Motor neuron (in vitro differentiated cells): ENCODE measurements at regions not wholly inside any gene's neighbourhood (a gene's known extent, or its start where the extent isn't known, plus 50 kb on each side); places are given as distances from the start of the nearest gene placed in this dataset.

Source experiments
- ATAC-seq, 8 experiments: fragments of 200-7000 bp; cut with Tn5 transposase; replicated peaks in 6 of 8; 2 replicates each; pipeline ENCODE4 v1.8.0; 2021; ENCODE audit warnings: mild to moderate bottlenecking in 8 of 8, moderate library complexity in 8 of 8
- H3K27ac ChIP-seq, 2 donors: fragments of 250-450 bp; sonication (Bioruptor Pico); 2 replicates each; pipeline ENCODE4 v1.9.0; 2021; ENCODE audit warnings: antibody characterized with exemption in 2 of 2, mild to moderate bottlenecking in 2 of 2, moderate library complexity in 1 of 2
- H3K4me1 ChIP-seq, 2 donors: fragments of 250-450 bp; sonication (Bioruptor Pico); replicated peaks in 1 of 2; 2 replicates each; pipeline ENCODE4 v1.6.1; 2021; ENCODE audit warnings: antibody characterized with exemption in 2 of 2, mild to moderate bottlenecking in 2 of 2, moderate library complexity in 1 of 2
- H3K4me3 ChIP-seq, 5 donors: fragments of 250-450 bp; sonication (Bioruptor Pico); 2 replicates each; pipeline ENCODE4 v1.9.0; 2021; ENCODE audit warnings: antibody characterized with exemption in 5 of 5, mild to moderate bottlenecking in 5 of 5, moderate library complexity in 4 of 5
- WGBS, 10 experiments: fragments of 450-650 bp; shearing (Covaris generic); methylation state at CpG; one replicate each; pipeline ENCODE4 v1.0.0; 2022; 5-methylcytosine and 5-hydroxymethylcytosine counted together
- in situ Hi-C, 9 experiments: fragments of 400-800 bp; cut with MboI; loops; one replicate each; pipeline ENCODE4 v1.15.0; 2021; ENCODE audit warnings: low sequenced_read_pairs in 9 of 9, low pct_unique_long_range_greater_than_20kb in 2 of 9; ENCODE audit not compliant: unreplicated experiment in 9 of 9

DNA sequence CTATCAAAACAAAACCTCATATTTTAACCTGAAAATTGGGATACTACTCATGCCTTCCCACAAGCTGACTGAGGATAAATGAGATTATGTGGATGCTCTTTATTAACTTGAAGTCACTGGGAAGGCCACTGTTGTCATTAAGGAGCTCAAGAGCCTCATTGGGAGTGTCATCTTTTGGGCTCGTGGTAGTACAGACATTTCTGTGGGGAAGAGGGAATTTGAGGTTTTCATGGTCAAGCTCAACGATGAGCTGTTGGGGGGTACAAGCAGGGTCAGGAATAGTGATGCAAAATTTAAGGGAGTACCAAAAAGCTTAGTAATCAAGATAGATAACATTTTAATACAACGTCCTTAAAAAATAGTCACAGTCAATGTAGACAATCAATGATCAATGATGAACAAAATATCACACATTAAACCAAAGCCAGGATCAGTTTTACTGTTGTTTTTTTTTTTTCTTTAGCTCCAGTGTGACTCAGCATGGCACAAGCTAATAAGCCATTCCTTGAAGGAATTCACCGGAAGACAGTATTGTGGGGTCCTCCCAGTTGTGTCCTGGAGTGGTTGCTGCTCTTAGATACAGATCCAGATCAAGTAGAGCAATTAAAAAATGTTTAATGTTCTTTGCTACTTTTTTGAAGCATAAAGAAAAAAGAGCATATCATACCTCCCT is 130.9 kb downstream of the C12orf75 start:
- WGBS, 10 experiments: 51 to 100% (median 77%) methylated on average over 1 to 4 of the region's 4 CpGs; no CpG with 5 or more reads in 2 of the 10 experiments
- peaks cover 0 to 15% of the 10 kb centered on the region in 2 donors for H3K4me1 ChIP-seq
- in situ Hi-C loops: no loop called here
- H3K4me3 ChIP-seq: no peak overlapping the region
- no peak overlapping the region for H3K27ac ChIP-seq
- peak in 2 of 8 experiments; percentile 17 to 26 for ATAC-seq

- WGBS, 10 experiments: 33 to 96% (median 60%) methylated on average over 1 to 5 of the region's 7 CpGs; no CpG with 5 or more reads in 1 of the 10 experiments
- H3K27ac ChIP-seq: no peak overlapping the region
- ATAC-seq: peak in 3 of 8 experiments; percentile 36 to 91 (median 85)
- H3K4me1 ChIP-seq: peaks cover 0 to 15% of the 10 kb centered on the region in 2 donors
- in situ Hi-C loops: no loop called here
- no peak overlapping the region for H3K4me3 ChIP-seq
Measured at GRCh38 chr12:105461944-105462762, 131.7 kb downstream of the C12orf75 start.

DNA sequence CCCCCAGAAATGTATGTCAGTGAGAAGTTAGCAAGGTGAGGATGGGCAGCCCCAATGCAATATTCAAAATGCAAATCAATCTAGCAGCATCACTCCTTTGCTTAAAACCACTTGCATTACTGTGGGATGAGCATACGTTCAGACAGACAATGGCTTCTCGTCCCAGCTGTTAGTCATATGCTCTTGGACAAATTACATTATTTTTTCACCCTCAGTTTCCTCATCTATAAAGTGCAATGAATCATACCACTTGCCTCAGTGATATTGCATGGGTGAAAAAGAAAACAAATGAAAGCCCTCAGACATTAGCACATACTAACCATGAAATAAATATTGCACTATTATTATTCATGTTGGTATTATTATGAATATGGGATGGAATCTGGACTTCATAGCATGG is 132.3 kb downstream of the C12orf75 start:
- Histone ChIP-seq H3K4me1 (peaks cover 0 to 15% of the 10 kb centered on the region in 2 donors), H3K4me3 (no peak overlapping the region), H3K27ac (no peak overlapping the region)
- 0 to 100% (median 47%) methylated on average over 2 of the region's 2 CpGs; no CpG with 5 or more reads in 4 of the 10 experiments for WGBS, 10 experiments
- in situ Hi-C loops: no loop called here
- peak in 2 of 8 experiments; percentile 38 to 58 for ATAC-seq

GRCh38 chr12:105464406-105464805 is 133.9 kb downstream of the C12orf75 start:
- peaks cover 0 to 15% of the 10 kb centered on the region in 2 donors for H3K4me1 ChIP-seq
- no peak overlapping the region for H3K4me3 ChIP-seq
- in situ Hi-C loops: no loop called here
- WGBS, 10 experiments: 20 to 100% (median 79%) methylated on average over 1 to 3 of the region's 3 CpGs; no CpG with 5 or more reads in 1 of the 10 experiments
- ATAC-seq: no peak
- H3K27ac ChIP-seq: no peak overlapping the region

DNA sequence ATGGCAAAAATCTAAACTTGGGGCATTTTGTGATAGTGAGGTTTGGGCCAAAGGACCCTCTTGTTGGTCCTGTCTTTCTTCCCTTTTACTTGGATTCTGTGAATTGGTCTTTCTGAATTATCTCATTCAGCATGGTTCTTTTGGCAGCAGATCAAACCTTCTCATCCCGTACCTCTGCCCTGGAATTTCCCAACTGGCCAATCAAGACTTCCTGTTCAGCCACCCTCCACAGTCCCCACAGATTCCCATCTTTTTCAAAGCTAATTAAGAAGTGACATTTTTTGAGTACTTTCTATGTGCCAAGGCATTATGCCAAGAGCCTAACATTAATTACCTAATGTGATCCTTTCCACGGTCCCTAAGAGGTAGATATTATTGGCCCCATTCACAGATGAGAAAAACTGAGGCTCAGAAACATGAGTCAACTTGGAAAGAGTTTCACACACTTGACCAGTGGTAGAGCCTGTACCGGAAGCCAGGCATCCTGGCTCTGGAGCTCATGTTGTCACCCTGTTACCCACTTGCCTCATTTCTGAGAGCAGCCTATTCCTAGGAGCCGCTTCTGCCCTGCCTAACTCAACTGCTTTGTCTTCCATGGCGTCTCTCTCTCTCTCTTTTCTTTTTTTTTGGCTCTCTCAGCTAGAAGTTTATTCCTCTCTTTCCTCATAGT is 135.9 kb downstream of the C12orf75 start:
- no peak for ATAC-seq
- 62 to 100% (median 80%) methylated on average over 1 to 5 of the region's 5 CpGs; no CpG with 5 or more reads in 1 of the 10 experiments for WGBS, 10 experiments
- Histone ChIP-seq H3K4me3 (no peak overlapping the region), H3K4me1 (peaks cover 0 to 24% of the 10 kb centered on the region in 2 donors), H3K27ac (no peak overlapping the region)
- in situ Hi-C loops: no loop called here

DNA sequence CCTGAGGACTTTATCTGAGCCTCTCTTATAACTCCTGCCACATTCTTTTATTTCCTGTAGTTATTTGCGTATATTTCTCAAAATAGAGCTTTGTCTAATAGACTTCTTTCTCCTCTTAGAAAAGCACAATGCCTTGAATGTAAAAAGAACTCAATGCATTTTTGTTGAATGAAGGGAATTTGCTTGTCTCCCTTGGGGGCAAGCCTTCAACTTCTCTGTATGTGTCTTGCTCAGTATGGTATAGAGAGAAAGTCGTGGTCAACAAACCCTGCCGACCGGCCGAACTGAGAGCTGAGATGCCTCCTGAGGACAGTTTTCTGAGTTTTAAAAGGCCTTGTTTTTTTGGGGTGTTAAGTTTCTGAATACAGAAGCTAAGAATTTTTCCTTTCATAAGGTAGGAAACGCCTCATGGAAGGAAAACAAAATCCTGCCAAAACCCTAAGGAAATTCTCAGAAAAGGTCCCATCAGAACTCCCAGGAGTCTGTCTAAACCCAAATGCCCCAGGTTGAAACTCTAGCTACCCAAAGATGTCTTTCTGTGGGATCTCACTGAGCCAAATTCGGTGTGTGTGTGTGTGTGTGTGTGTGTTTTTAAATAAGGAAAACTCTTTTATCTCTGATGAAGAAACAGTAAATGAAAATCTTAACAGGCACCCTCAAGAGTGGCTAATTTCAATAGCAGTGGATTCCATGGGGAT is 136.6 kb downstream of the C12orf75 start:
- no peak for ATAC-seq
- no peak overlapping the region for H3K27ac ChIP-seq
- H3K4me1 ChIP-seq: peaks cover 0 to 22% of the 10 kb centered on the region in 2 donors
- no peak overlapping the region for H3K4me3 ChIP-seq
- WGBS, 10 experiments: 62 to 90% (median 70%) methylated on average over 3 to 7 of the region's 7 CpGs; no CpG with 5 or more reads in 2 of the 10 experiments
- in situ Hi-C loops: no loop called here

GRCh38 chr12:105467710-105468366 is 137.3 kb downstream of the C12orf75 start:
- Histone ChIP-seq H3K27ac (no peak overlapping the region), H3K4me1 (peaks cover 0 to 19% of the 10 kb centered on the region in 2 donors), H3K4me3 (no peak overlapping the region)
- in situ Hi-C loops: no loop called here
- ATAC-seq: no peak
- WGBS, 10 experiments: 73 to 100% (median 84%) methylated on average over 1 to 3 of the region's 4 CpGs

DNA sequence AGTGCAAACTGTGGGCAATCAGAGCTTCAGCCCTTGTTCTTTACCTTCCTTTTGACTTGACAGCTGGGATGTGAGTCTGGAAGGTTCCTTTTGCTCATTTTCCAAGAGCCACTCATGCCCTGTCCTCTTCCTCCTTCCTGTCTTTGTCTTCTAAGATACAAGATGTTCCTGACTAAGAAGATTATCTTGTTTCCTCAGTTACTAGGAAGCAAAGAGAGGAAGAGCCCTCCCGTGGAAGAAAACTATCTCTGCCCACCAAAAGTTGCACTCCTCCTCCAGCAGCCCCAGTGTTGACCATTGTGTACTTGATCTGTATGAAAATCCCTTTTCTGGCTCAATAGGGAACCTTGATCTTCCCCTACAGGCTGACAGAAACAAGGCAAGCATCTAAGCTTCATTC is 138.0 kb downstream of the C12orf75 start:
- Histone ChIP-seq H3K27ac (no peak overlapping the region), H3K4me3 (no peak overlapping the region), H3K4me1 (peaks cover 0 to 19% of the 10 kb centered on the region in 2 donors)
- ATAC-seq: no peak
- in situ Hi-C loops: no loop called here
- 60 to 100% (median 71%) methylated on average over 1 of the region's 1 CpG; no CpG with 5 or more reads in 4 of the 10 experiments for WGBS, 10 experiments

DNA sequence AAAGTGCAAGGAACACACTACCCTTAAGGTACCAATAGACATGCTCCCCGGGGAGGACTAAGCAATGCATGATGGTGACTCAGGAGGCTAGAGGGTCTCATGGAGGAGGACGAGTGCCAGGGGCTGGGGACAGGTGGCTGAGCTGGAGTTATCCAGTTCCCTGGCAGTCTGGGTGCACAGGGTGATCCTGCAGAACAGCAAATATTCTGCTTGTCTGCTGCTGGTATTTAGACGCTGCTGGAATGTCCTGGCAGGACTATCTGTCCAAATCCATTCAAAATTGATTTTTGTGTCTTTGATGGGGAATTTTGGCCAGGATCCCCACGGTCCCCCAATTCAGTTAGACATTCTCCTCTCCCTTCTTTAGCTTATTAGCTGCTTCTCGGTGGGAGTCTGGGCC is 138.7 kb downstream of the C12orf75 start:
- in situ Hi-C loops: no loop called here
- Histone ChIP-seq H3K4me1 (peaks cover 0 to 19% of the 10 kb centered on the region in 2 donors), H3K4me3 (no peak overlapping the region), H3K27ac (no peak overlapping the region)
- peak in 1 of 8 experiments; percentile 31 for ATAC-seq
- 8 to 83% (median 78%) methylated on average over 1 to 4 of the region's 5 CpGs; no CpG with 5 or more reads in 3 of the 10 experiments for WGBS, 10 experiments

DNA sequence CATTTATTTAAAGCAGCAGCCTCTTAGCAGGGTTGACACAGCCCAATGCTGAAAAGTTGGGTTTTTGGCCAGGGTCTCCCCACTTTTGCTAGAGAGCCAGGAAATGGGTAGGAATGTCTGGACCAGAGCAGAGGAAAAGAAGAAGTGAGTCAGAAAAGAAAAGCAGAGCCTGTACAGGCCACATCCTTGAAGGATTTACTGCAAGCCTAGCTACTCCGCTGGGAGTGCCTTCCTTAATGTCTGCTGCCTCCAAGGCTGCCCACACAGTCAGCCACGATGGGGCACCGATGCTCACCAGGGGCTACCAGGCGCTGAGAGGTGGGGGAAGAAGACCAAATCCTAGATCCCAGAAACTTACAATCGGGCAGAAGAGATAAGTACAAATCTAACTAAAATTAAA is 139.2 kb downstream of the C12orf75 start:
- ATAC-seq: peak in 1 of 8 experiments; percentile 18
- WGBS, 10 experiments: 60 to 100% (median 73%) methylated on average over 1 to 5 of the region's 5 CpGs; no CpG with 5 or more reads in 7 of the 10 experiments
- H3K4me1 ChIP-seq: peaks cover 0 to 19% of the 10 kb centered on the region in 2 donors
- in situ Hi-C loops: no loop called here
- H3K27ac ChIP-seq: no peak overlapping the region
- no peak overlapping the region for H3K4me3 ChIP-seq

DNA sequence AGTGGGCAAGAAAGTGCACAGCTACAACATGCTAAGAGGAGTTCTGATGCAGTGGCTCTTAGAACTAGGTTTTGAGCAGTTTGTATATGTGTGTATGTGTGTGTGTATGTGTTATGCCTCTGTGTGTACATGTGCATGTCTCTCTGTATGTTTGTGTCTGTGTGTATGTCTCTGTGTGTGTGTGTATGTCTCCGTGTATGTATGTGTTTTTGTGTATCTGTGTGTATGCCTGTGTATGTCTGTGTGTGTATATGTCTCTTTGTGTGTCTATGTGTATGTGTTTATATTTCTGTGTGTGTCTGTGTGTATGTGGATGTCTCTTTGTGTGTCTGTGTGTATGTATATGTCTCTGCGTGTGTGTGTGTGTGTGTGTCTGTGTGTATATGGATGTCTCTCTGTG is 139.6 kb downstream of the C12orf75 start:
- WGBS, 10 experiments: 50 to 100% (median 80%) methylated on average over 1 of the region's 2 CpGs; no CpG with 5 or more reads in 7 of the 10 experiments
- Histone ChIP-seq H3K27ac (peak overlapping the region in 1 of 2 donors; percentile 50), H3K4me1 (peaks cover 0 to 19% of the 10 kb centered on the region in 2 donors), H3K4me3 (no peak overlapping the region)
- ATAC-seq: no peak
- in situ Hi-C loops: no loop called here

DNA sequence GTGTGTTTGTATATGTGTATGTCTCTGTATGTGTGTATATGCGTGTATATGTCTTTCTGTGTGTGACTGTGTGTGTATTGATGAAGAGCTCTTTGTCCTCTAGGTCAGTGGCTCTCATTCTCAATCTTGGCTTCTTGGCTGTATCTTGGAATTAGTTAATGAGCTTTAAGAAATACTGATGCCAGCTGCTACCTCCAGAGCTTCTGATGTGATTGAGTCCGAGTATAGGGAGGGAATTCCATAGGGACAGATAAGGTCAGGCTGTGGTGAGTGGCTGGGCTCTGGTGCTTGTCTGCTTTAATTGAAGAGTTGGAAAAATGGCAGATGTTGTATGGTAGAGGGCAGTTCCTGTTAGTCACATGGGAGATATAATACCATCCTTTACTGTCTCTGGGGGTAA is 140.1 kb downstream of the C12orf75 start:
- WGBS, 10 experiments: 50 to 86% (median 62%) methylated on average over 1 to 2 of the region's 2 CpGs; no CpG with 5 or more reads in 4 of the 10 experiments
- in situ Hi-C loops: no loop called here
- Histone ChIP-seq H3K4me3 (no peak overlapping the region), H3K4me1 (peaks cover 0 to 19% of the 10 kb centered on the region in 2 donors), H3K27ac (peak overlapping the region in 1 of 2 donors; percentile 50)
- ATAC-seq: peak in 4 of 8 experiments; percentile 10 to 74 (median 34)
